Omental fat pad (tissue), 3 donors: ENCODE measurements at regions not wholly inside any gene's neighbourhood (a gene's known extent, or its start where the extent isn't known, plus 50 kb on each side); places are given as distances from the start of the nearest gene placed in this dataset.

Experiments used
- ATAC-seq: fragments of 150-250 bp; one replicate; pipeline ENCODE4 v1.9.1; 2016; ENCODE audit warnings: mild to moderate bottlenecking, moderate library complexity; ENCODE audit not compliant: low FRiP score
- DNase-seq: peaks from one replicate; pipeline ENCODE4 v3.0.0-alpha.2; 2019; ENCODE audit warnings: low spot score
- TF ChIP-seq, protein P1 (sequence below), 3 donors: fragments of 450-650 bp; IDR thresholded peaks; one replicate each; pipeline ENCODE4 v1.5.1; 2016 to 2017; ENCODE audit warnings: antibody characterized with exemption in 3 of 3, mild to moderate bottlenecking in 3 of 3, moderate library complexity in 2 of 3

DNA sequence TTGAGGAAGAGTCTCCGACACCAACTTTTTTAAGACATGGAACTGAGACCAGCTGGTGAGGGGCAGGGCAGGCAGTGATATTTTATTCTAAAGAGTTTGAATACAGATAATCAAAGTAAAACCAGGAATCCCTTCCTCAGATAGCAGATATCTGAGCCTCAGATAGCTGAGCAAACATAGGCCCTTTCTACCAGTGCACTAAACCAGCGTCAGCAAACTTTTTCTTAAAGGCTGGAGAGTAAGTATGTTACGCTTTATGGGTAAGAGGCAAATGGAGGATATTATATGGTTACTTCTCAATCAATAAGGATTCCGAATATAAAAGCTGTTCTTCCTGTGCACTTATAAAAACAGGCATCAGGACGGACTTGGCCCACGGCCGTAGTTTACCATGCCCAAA lies 73.9 kb downstream of the WNT5A start:
- ATAC-seq (no peak), DNase-seq (no peak)
- TF ChIP-seq, protein P1, sequence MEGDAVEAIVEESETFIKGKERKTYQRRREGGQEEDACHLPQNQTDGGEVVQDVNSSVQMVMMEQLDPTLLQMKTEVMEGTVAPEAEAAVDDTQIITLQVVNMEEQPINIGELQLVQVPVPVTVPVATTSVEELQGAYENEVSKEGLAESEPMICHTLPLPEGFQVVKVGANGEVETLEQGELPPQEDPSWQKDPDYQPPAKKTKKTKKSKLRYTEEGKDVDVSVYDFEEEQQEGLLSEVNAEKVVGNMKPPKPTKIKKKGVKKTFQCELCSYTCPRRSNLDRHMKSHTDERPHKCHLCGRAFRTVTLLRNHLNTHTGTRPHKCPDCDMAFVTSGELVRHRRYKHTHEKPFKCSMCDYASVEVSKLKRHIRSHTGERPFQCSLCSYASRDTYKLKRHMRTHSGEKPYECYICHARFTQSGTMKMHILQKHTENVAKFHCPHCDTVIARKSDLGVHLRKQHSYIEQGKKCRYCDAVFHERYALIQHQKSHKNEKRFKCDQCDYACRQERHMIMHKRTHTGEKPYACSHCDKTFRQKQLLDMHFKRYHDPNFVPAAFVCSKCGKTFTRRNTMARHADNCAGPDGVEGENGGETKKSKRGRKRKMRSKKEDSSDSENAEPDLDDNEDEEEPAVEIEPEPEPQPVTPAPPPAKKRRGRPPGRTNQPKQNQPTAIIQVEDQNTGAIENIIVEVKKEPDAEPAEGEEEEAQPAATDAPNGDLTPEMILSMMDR (IDR thresholded peaks at IDR 0.05) = no peak

- ATAC-seq (no peak), DNase-seq (no peak)
- TF ChIP-seq, protein P1 (IDR thresholded peaks at IDR 0.05) = no peak
These were observed 74.6 kb downstream of the WNT5A start for GRCh38 chr3:55412545-55412944.

DNA sequence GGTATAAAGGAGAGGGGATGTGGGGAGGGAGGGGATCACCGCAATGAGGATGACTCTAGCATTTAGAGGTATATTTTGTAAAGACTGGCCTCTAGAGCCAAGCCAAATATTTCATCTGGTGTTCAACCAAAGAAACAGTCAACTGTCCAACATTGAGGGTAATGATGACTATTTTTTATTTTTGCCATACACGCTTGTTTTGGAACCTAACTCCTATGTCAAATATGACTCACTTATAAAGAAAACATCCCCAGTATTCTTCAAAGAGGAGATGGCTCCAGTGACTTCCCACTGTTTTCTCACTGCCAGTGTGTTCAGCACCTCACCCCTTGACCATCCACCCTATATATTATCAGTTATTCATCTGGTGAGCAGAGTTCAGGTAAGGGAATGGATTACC lies 77.3 kb downstream of the WNT5A start:
- DNase-seq (no peak), ATAC-seq (no peak)
- TF ChIP-seq, protein P1 (IDR thresholded peaks at IDR 0.05) = no peak

GRCh38 chr3:55408193-55408826 lies 78.8 kb downstream of the WNT5A start:
- DNase-seq = no peak
- no peak for ATAC-seq
- TF ChIP-seq, protein P1 (IDR thresholded peaks at IDR 0.05) = no peak

DNA sequence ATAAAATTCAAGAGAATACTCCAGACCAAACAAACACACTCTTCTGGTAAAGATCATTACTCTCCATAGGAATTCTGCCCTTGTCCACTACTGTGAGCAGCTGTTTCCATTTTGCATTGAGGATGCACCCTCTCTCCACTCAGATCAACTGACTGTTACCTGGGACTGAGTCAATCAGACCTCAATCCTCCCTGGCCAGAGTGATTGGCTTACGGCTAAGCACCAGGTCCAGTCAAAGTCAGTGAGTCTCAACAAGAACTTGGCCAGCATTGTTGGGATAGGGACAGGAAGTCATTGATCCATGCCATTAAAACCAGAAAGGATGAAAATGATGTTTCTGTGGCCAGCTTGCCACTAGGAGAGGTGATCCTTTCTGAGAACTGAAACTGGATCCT lies 79.7 kb downstream of the WNT5A start:
- DNase-seq (no peak), ATAC-seq (no peak)
- TF ChIP-seq, protein P1 (IDR thresholded peaks at IDR 0.05) = no peak

DNA sequence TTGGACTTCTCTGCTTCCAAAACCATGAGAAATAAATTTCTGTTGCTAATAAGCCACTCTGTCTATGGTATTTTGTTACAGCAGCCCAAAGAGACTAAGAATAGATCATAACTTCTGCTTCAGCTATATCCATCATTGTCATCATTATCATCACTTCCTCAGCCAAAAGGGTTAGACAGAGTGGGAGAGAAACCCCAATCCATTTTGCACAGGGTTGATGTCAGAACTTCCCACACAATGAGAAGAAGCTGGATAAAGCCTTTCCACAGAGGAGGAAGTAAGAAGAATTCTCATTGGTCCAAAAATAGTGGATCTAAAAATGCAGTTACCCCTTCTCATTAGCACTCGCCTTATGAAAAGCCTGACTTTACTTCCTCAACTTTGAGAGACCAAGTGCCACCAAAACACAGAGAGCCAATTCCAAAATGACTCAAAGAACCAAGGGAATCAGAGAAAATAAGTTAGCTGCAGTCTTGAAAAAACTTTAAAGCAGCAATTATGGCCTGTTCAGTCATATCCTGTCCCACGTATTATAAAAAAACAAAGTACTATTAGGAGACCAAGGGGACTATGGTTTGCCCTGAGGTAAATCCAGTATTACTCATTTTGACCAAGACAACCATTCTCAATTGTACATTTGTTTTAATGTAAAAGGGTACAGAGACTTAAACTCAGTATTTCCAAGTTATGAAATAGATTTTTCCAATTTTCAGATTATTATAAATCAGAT lies 80.2 kb downstream of the WNT5A start:
- ATAC-seq = no peak
- TF ChIP-seq, protein P1 (IDR thresholded peaks at IDR 0.05) = no peak
- no peak for DNase-seq

- TF ChIP-seq, protein P1 (IDR thresholded peaks at IDR 0.05) = no peak
- ATAC-seq = no peak
- DNase-seq = no peak
These were observed 81.7 kb downstream of the WNT5A start for GRCh38 chr3:55405436-55405835.
